ENCODE measurements at regions not wholly inside any gene's neighbourhood (a gene's known extent, or its start where the extent isn't known, plus 50 kb on each side); places are given as distances from the start of the nearest gene placed in this dataset.

- TF ChIP-seq CTCF (IDR thresholded peaks at IDR 0.05) (no peak), POLR2A (IDR thresholded peaks at IDR 0.05) (no peak)
Measured at GRCh38 chr11:92313784-92314183, 89.2 kb downstream of the FAT3 start.

Data from Peyer's patch (tissue), 4 donors.